ENCODE measurements at regions not wholly inside any gene's neighbourhood (a gene's known extent, or its start where the extent isn't known, plus 50 kb on each side); places are given as distances from the start of the nearest gene placed in this dataset.
"Not testable (repeated sequence)": the region's sequence is repeated elsewhere in the genome, so short reads cannot be mapped to it uniquely, and the experiment has no call there.

DNA sequence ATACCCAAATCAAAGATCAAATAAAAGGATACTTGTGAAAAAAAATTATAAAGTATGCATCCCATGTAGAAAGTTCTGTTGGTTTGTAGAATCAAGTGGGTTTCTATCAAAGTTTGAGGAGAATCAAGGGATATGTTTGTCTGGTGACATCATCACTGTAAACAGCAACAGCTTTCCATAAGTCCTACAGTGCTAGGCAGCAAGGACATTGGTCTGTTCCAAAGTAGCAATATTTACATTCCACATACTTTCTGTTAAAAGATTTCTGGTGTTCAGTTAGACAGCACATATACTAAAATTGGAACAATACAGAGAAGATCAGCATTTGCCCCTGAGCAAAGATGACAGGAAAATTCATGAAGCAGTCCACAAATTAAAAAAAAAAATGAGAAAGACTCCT, 683.9 kb downstream of the XPNPEP1 start:
- DNase-seq (ENCODE audit: low read depth), result peak; percentile 52
- TF ChIP-seq, protein P1, sequence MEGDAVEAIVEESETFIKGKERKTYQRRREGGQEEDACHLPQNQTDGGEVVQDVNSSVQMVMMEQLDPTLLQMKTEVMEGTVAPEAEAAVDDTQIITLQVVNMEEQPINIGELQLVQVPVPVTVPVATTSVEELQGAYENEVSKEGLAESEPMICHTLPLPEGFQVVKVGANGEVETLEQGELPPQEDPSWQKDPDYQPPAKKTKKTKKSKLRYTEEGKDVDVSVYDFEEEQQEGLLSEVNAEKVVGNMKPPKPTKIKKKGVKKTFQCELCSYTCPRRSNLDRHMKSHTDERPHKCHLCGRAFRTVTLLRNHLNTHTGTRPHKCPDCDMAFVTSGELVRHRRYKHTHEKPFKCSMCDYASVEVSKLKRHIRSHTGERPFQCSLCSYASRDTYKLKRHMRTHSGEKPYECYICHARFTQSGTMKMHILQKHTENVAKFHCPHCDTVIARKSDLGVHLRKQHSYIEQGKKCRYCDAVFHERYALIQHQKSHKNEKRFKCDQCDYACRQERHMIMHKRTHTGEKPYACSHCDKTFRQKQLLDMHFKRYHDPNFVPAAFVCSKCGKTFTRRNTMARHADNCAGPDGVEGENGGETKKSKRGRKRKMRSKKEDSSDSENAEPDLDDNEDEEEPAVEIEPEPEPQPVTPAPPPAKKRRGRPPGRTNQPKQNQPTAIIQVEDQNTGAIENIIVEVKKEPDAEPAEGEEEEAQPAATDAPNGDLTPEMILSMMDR (IDR thresholded peaks at IDR 0.05; ENCODE audit: insufficient read depth, low read depth, low read length), result no peak
- H3K4me3 ChIP-seq (ENCODE audit: low read depth, low read length), result no peak overlapping the region

GRCh38 chr10:109237682-109238081, 685.6 kb downstream of the XPNPEP1 start:
- DNase-seq (ENCODE audit: low read depth), result no peak
- H3K4me3 ChIP-seq (ENCODE audit: low read depth, low read length), result no peak overlapping the region
- TF ChIP-seq, protein P1 (IDR thresholded peaks at IDR 0.05; ENCODE audit: insufficient read depth, low read depth, low read length), result no peak

- no peak for DNase-seq (ENCODE audit: low read depth)
- TF ChIP-seq, protein P1 (IDR thresholded peaks at IDR 0.05; ENCODE audit: insufficient read depth, low read depth, low read length), result no peak
- no peak overlapping the region for H3K4me3 ChIP-seq (ENCODE audit: low read depth, low read length)
These were observed 686.3 kb downstream of the XPNPEP1 start for GRCh38 chr10:109237050-109237449.

DNA sequence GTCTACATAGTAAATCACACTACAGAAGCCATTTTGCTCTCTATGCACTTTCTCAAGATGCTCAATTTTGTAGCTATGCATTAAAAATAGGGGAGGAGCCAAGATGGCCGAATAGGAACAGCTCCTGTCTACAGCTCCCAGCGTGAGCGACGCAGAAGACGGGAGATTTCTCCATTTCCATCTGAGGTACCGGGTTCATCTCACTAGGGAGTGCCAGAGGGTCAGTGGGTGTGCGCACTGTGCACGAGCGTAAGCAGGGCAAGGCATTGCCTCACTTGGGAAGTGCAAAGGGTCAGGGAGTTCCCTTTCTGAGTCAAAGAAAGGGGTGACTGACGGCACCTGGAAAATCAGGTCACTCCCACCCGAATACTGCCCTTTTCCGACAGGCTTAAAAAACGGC, 699.8 kb downstream of the XPNPEP1 start:
- H3K4me3 ChIP-seq (ENCODE audit: low read depth, low read length); DNase-seq (ENCODE audit: low read depth): not testable (repeated sequence)

DNA sequence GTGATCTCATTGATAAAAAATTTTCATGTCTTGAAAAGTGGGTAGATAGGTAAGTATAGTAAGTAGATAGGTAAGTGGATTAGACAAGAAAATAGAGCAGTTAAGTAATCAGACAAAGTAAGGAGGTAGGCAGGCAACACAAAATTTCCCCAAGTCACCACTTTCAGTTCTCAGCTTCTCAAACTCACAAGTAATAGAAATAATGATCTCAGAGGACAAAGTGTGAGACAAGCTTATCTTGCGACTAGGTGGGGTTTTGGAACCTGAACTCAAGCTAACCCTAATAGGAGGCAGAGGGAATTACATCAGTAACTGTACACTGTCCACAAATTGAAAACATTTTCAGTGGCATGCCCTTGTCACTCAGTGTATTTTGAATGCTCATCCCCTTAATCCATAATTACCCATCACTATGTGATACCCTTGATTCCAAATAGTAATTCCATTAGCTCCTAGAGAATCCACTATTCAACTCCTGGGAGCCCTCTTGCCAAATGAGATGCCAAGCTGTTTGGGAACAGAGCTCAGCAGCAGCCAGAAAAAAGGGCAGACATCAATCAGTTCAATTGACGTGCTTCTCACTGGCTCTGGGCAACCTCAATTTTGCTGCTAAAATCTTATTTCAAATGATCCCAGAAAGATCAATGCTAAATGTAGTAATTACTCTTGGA, 703.2 kb downstream of the XPNPEP1 start:
- H3K4me3 ChIP-seq (ENCODE audit: low read depth, low read length), result no peak overlapping the region
- TF ChIP-seq, protein P1 (IDR thresholded peaks at IDR 0.05; ENCODE audit: insufficient read depth, low read depth, low read length), result no peak
- DNase-seq (ENCODE audit: low read depth), result no peak

DNA sequence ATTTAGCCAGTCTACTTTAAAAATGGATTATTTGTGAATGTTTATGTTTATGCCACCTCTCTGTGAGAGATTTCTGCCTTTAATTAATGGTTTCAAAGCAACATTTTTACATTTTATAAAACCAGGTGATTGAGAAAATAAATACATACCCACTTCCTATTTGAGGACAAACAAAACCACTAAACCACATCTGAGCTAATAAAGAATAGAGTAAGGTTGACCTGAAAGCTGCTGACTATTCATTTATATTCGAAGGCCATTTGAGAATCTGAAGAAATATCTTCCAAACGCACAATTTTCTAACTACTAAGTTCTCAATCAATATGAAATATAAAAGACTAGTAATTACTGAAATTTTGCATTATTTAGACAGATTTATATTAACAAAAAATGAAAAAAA, 705.1 kb downstream of the XPNPEP1 start:
- DNase-seq (ENCODE audit: low read depth), result no peak
- H3K4me3 ChIP-seq (ENCODE audit: low read depth, low read length), result no peak overlapping the region
- TF ChIP-seq, protein P1 (IDR thresholded peaks at IDR 0.05; ENCODE audit: insufficient read depth, low read depth, low read length), result no peak

GRCh38 chr10:109215291-109216075, 707.8 kb downstream of the XPNPEP1 start:
- peak; percentile 31 for DNase-seq (ENCODE audit: low read depth)
- no peak overlapping the region for H3K4me3 ChIP-seq (ENCODE audit: low read depth, low read length)
- TF ChIP-seq, protein P1 (IDR thresholded peaks at IDR 0.05; ENCODE audit: insufficient read depth, low read depth, low read length), result no peak

- DNase-seq (ENCODE audit: low read depth); H3K4me3 ChIP-seq (ENCODE audit: low read depth, low read length): not testable (repeated sequence)
These were observed 708.4 kb downstream of the XPNPEP1 start for GRCh38 chr10:109214891-109215290.

Data from fibroblast of villous mesenchyme (primary cell).